H1 (cell line): ENCODE measurements at regions not wholly inside any gene's neighbourhood (a gene's known extent, or its start where the extent isn't known, plus 50 kb on each side); places are given as distances from the start of the nearest gene placed in this dataset.

Experiments used
- CTCF ChIA-PET: fragments of 300-600 bp; sonication (Branson Sonifier 250); formaldehyde crosslinking; loops from one replicate; lab custom pipeline; 2021; ENCODE audit not compliant: partially characterized antibody; lab: Charles Lee
- POLR2A ChIA-PET: fragments of 300-600 bp; sonication (Branson Sonifier 250); formaldehyde crosslinking; loops from one replicate; lab custom pipeline; 2021; ENCODE audit warnings: inconsistent platforms; ENCODE audit not compliant: partially characterized antibody; lab: Charles Lee
- DNase-seq, 2 experiments: peaks; one replicate each; pipeline versions ENCODE4 v3.0.0 to v3.0.0-alpha.2; 2010 to 2022; ENCODE audit warnings: low spot score in 2 of 2, low read depth in 1 of 2, mixed read lengths in 1 of 2
- FAIRE-seq: peaks from 2 replicates; lab custom pipeline; 2011; peaks lifted over from hg19 to GRCh38; lab: Jason Lieb, UNC
- H2AFZ ChIP-seq: 2 replicates; pipeline ENCODE4 v1.8.1; 2012; ENCODE audit warnings: low read length, inconsistent platforms
- H2AK5ac ChIP-seq: 2 replicates; pipeline ENCODE4 v1.6.1; 2013; ENCODE audit warnings: low read depth, low read length
- H2BK120ac ChIP-seq: replicated peaks from 2 replicates; pipeline ENCODE3; 2013; ENCODE audit warnings: low read depth, low read length, inconsistent platforms
- H2BK12ac ChIP-seq: 2 replicates; pipeline ENCODE4 v1.6.1; 2013; ENCODE audit warnings: low read depth, low read length
- H2BK15ac ChIP-seq: 2 replicates; pipeline ENCODE4 v1.6.1; 2013; ENCODE audit warnings: low read length
- H2BK20ac ChIP-seq: 2 replicates; pipeline ENCODE4 v1.6.1; 2013; ENCODE audit warnings: low read length
- H2BK5ac ChIP-seq: 2 replicates; pipeline ENCODE4 v1.6.1; 2013; ENCODE audit warnings: low read depth, low read length
- H3K14ac ChIP-seq: 2 replicates; pipeline ENCODE4 v1.6.1; 2013; ENCODE audit warnings: inconsistent platforms; ENCODE audit not compliant: insufficient read length
- H3K18ac ChIP-seq: 2 replicates; pipeline ENCODE4 v1.6.1; 2013; ENCODE audit warnings: low read length; ENCODE audit errors: extremely low read depth
- H3K23ac ChIP-seq: 2 replicates; pipeline ENCODE4 v1.6.1; 2013; ENCODE audit warnings: inconsistent platforms; ENCODE audit not compliant: insufficient read length
- H3K23me2 ChIP-seq: 2 replicates; pipeline ENCODE4 v1.6.1; 2013; ENCODE audit warnings: low read depth, low read length
- H3K27ac ChIP-seq: 2 replicates; pipeline ENCODE4 v1.6.1; 2011; ENCODE audit warnings: low read depth, low read length, inconsistent platforms
- H3K27me3 ChIP-seq, 4 experiments: replicated peaks in 1 of 4; 1 replicate in 1 of 4; 2 replicates in 3 of 4; pipeline versions ENCODE4 v1.6.1 to v1.8.1; 2011 to 2013; ENCODE audit warnings: low read length in 3 of 4, mild to moderate bottlenecking in 3 of 4, inconsistent platforms in 2 of 4, mixed read lengths in 2 of 4, moderate library complexity in 1 of 4; ENCODE audit not compliant: control insufficient read depth in 3 of 4, insufficient read depth in 3 of 4; ENCODE audit errors: extremely low read depth in 1 of 4
- H3K36me3 ChIP-seq, 4 experiments: 2 replicates each; pipeline versions ENCODE4 v1.6.1 to v1.8.1; 2011 to 2013; ENCODE audit warnings: mild to moderate bottlenecking in 4 of 4, low read length in 3 of 4, moderate library complexity in 2 of 4, control low read depth in 1 of 4, inconsistent platforms in 1 of 4; ENCODE audit not compliant: insufficient read depth in 4 of 4, control insufficient read depth in 2 of 4
- H3K4ac ChIP-seq: replicated peaks from 2 replicates; pipeline ENCODE3; 2013; ENCODE audit warnings: low read length, low read depth, mixed read lengths, inconsistent platforms; ENCODE audit not compliant: insufficient read length
- H3K4me1 ChIP-seq, 4 experiments: replicated peaks in 1 of 4; 1 replicate in 1 of 4; 2 replicates in 3 of 4; pipeline versions ENCODE4 v1.6.1 to v1.8.1; 2011 to 2013; ENCODE audit warnings: low read length in 3 of 4, inconsistent platforms in 2 of 4, mixed read lengths in 1 of 4; ENCODE audit not compliant: insufficient read depth in 4 of 4, control insufficient read depth in 3 of 4
- H3K4me2 ChIP-seq, 2 experiments: 2 replicates each; pipeline versions ENCODE4 v1.6.1 to v1.8.1; 2011 to 2013; ENCODE audit warnings: low read depth in 2 of 2, low read length in 2 of 2, control low read depth in 1 of 2, inconsistent platforms in 1 of 2, mild to moderate bottlenecking in 1 of 2; ENCODE audit not compliant: insufficient read depth in 1 of 2
- H3K4me3 ChIP-seq, 4 experiments: fragments of 200-600, 300-600 bp in 1 of 4; sonication (generic), shearing (Covaris generic), sonication (Bioruptor Twin) in 1 of 4; 2 replicates each; pipeline versions ENCODE4 v1.5.1 to v1.8.1; 2011 to 2016; ENCODE audit warnings: low read length in 4 of 4, low read depth in 3 of 4, control low read depth in 2 of 4, inconsistent platforms in 2 of 4, mild to moderate bottlenecking in 2 of 4, mixed read lengths in 1 of 4, moderate library complexity in 1 of 4; ENCODE audit not compliant: insufficient read depth in 2 of 4; ENCODE audit errors: extremely low read depth in 1 of 4
- H3K56ac ChIP-seq: replicated peaks from 2 replicates; pipeline ENCODE3; 2013; ENCODE audit warnings: low read depth, mild to moderate bottlenecking, mixed read lengths, low read length, inconsistent platforms; ENCODE audit not compliant: insufficient read length
- H3K79me1 ChIP-seq: 2 replicates; pipeline ENCODE4 v1.6.1; 2013; ENCODE audit warnings: low read depth, low read length, control low read depth
- H3K79me2 ChIP-seq, 2 experiments: 2 replicates each; pipeline versions ENCODE4 v1.6.1 to v1.8.1; 2012 to 2013; ENCODE audit warnings: low read length in 2 of 2, mild to moderate bottlenecking in 2 of 2, inconsistent platforms in 1 of 2; ENCODE audit not compliant: insufficient read depth in 2 of 2, control insufficient read depth in 1 of 2
- H3K9ac ChIP-seq, 4 experiments: replicated peaks in 1 of 4; 1 replicate in 1 of 4; 2 replicates in 3 of 4; pipeline versions ENCODE4 v1.6.1 to v1.8.1; 2011 to 2013; ENCODE audit warnings: low read depth in 3 of 4, low read length in 3 of 4, control low read depth in 2 of 4, mild to moderate bottlenecking in 2 of 4, moderate library complexity in 2 of 4, inconsistent platforms in 1 of 4; ENCODE audit errors: extremely low read depth in 1 of 4
- H3K9me3 ChIP-seq, 2 experiments: 2 replicates each; pipeline versions ENCODE4 v1.6.1 to v1.8.1; 2012 to 2013; ENCODE audit warnings: mild to moderate bottlenecking in 2 of 2, moderate library complexity in 2 of 2, control low read depth in 1 of 2, inconsistent platforms in 1 of 2, low read depth in 1 of 2, low read length in 1 of 2, mixed read lengths in 1 of 2; ENCODE audit not compliant: insufficient read depth in 2 of 2
- H4K20me1 ChIP-seq, 2 experiments: replicated peaks in 1 of 2; 2 replicates each; pipeline versions ENCODE3 to v1.8.1; 2011 to 2013; ENCODE audit warnings: inconsistent platforms in 2 of 2, low read length in 2 of 2, mild to moderate bottlenecking in 1 of 2; ENCODE audit not compliant: insufficient read depth in 2 of 2, control insufficient read depth in 1 of 2
- H4K5ac ChIP-seq: 2 replicates; pipeline ENCODE4 v1.6.1; 2013; ENCODE audit warnings: low read length, low read depth, mixed read lengths, inconsistent platforms; ENCODE audit not compliant: insufficient read length
- H4K8ac ChIP-seq: 2 replicates; pipeline ENCODE4 v1.8.0; 2013; ENCODE audit warnings: mild to moderate bottlenecking, moderate library complexity, low read length, inconsistent platforms; ENCODE audit not compliant: insufficient read depth; ENCODE audit errors: extremely low read depth
- H4K91ac ChIP-seq: replicated peaks from 2 replicates; pipeline ENCODE3; 2013; ENCODE audit warnings: low read length, mixed read lengths, inconsistent platforms; ENCODE audit not compliant: insufficient read length
- CEBPB ChIP-seq: IDR thresholded peaks from 2 replicates; pipeline ENCODE4 v1.6.1; 2012; ENCODE audit warnings: low read depth, low read length
- CHD2 ChIP-seq: IDR thresholded peaks from 2 replicates; pipeline ENCODE4 v1.6.1; 2012; ENCODE audit warnings: low read length, improper control_type of control experiment
- HDAC6 ChIP-seq: IDR thresholded peaks from one replicate; pipeline ENCODE4 v1.7.1; 2012; ENCODE audit warnings: low read depth, mild to moderate bottlenecking, inconsistent platforms, low read length, moderate library complexity
- KDM1A ChIP-seq: fragments of 200-600, 300-600 bp; sonication (generic); IDR thresholded peaks from 2 replicates; pipeline ENCODE4 v1.7.1; 2016; ENCODE audit warnings: mild to moderate bottlenecking, low read length, borderline replicate concordance
- SUZ12 ChIP-seq: fragments of 200-600 bp; sonication (generic); IDR thresholded peaks from 2 replicates; pipeline ENCODE4 v1.6.1; 2012; ENCODE audit warnings: mild to moderate bottlenecking, inconsistent platforms, low read length, moderate library complexity, mixed read lengths
- TAF1 ChIP-seq: IDR thresholded peaks from 2 replicates; pipeline ENCODE4 v1.6.1; 2011; ENCODE audit warnings: mild to moderate bottlenecking, low read depth, low read length
- TEAD4 ChIP-seq: IDR thresholded peaks from 2 replicates; pipeline ENCODE4 v1.6.1; 2012; ENCODE audit warnings: low read depth, low read length, inconsistent platforms, mixed read lengths
- WGBS, 2 experiments: shearing (Covaris generic) in 1 of 2; methylation state at CpG; one replicate each; pipeline versions ENCODE4 v1.1.6 to v1.1.7; 2013 to 2015; ENCODE audit warnings: low lambda C conversion rate in 2 of 2, mixed read lengths in 2 of 2, inconsistent platforms in 1 of 2, low coverage in 1 of 2, missing lambda C conversion rate in 1 of 2; ENCODE audit not compliant: insufficient replicate concordance in 2 of 2, insufficient coverage in 1 of 2, insufficient read length in 1 of 2; ENCODE audit errors: extremely low coverage in 1 of 2, missing lambda C conversion rate in 1 of 2; 5-methylcytosine and 5-hydroxymethylcytosine counted together

DNA sequence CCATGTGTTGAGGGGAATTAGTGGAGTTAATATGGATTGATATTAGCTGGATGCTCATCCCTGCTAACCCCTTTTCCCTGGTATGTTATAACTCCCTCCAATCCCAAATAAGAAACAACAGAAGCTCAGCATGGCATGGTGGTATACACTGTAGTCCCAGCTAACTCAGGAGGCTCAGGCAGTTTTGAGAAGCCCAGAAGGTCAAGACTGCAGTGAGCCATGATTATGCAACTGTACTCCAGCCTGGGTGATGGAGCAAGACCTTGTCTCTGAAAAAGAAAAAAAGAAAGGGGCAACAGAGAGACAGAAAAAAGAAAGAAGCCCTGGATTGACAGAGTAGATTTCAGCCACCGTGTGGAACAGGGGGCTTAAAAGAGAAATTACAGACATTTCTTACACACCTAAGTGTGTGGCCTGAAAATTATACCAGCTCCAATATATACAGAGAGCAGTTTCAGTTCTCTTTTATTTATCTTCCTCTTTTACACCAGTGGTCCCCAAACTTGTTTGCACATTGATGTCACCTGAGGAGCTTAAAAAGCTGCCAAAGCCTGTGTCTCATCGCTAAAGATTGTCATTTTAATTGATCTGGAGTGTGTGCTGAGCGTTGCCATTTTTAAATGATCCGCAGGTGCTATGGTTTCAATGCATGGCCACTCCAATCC lies 203.6 kb downstream of the UBE2E3 start:
- ChIA-PET POLR2A (no interaction called here), CTCF (interaction anchor here (1.0 to 1.2 kb wide), 4 partner anchors 9 to 247 kb away, joined by 3 read pairs; no protein-coding TSS in a partner anchor)
- H3K4me3 ChIP-seq, result no peak overlapping the region
- WGBS, 2 experiments, result 94% methylated on average over 4 of the region's 4 CpGs; no CpG with 5 or more reads in 1 of the 2 experiments
- no peak overlapping the region for H3K9ac ChIP-seq
- H3K4ac ChIP-seq, result no peak overlapping the region
- H4K20me1 ChIP-seq, result no peaks in the 10 kb centered on the region
- no peak overlapping the region for H2BK15ac ChIP-seq
- H2AK5ac ChIP-seq, result no peak overlapping the region
- no peak overlapping the region for H4K5ac ChIP-seq
- H2BK5ac ChIP-seq, result no peak overlapping the region
- H3K36me3 ChIP-seq, result no peaks in the 10 kb centered on the region
- no peak overlapping the region for H4K91ac ChIP-seq
- H2BK120ac ChIP-seq, result no peak overlapping the region
- H3K23ac ChIP-seq, result no peak overlapping the region
- H3K56ac ChIP-seq, result no peak overlapping the region
- H3K79me1 ChIP-seq, result no peaks in the 10 kb centered on the region
- no peak overlapping the region for H2BK20ac ChIP-seq
- H3K4me2 ChIP-seq, result no peak overlapping the region
- no peak overlapping the region for H3K14ac ChIP-seq
- H3K79me2 ChIP-seq, result no peaks in the 10 kb centered on the region
- no peak overlapping the region for H3K18ac ChIP-seq
- no peak overlapping the region for H3K27ac ChIP-seq
- H3K23me2 ChIP-seq, result no peaks in the 10 kb centered on the region
- no peak for DNase-seq
- H2BK12ac ChIP-seq, result no peak overlapping the region
- FAIRE-seq, result no peak
- H2AFZ ChIP-seq, result no peak overlapping the region
- TF ChIP-seq CEBPB (no peak), SUZ12 (no peak), TEAD4 (no peak), CHD2 (no peak), KDM1A (no peak), HDAC6 (no peak), TAF1 (no peak)
- no peaks in the 10 kb centered on the region for H3K9me3 ChIP-seq
- H4K8ac ChIP-seq, result no peak overlapping the region
- H3K4me1 ChIP-seq, result no peaks in the 10 kb centered on the region
- H3K27me3 ChIP-seq, result no peaks in the 10 kb centered on the region
